GM18951 (cell line): ENCODE measurements at regions not wholly inside any gene's neighbourhood (a gene's known extent, or its start where the extent isn't known, plus 50 kb on each side); places are given as distances from the start of the nearest gene placed in this dataset.

ENCODE experiments used
- POLR2A ChIP-seq: IDR thresholded peaks from 4 replicates; pipeline ENCODE4 v1.6.1; 2011; ENCODE audit warnings: mild to moderate bottlenecking; ENCODE audit not compliant: insufficient read length, insufficient read depth; ENCODE audit errors: extremely low read depth
- in situ Hi-C: fragments of 300-500 bp; cut with MboI; formaldehyde crosslinking; loops from one replicate; pipeline ENCODE4 v1.12.0; 2022; ENCODE audit warnings: low sequenced_read_pairs, mixed read lengths, inconsistent platforms; ENCODE audit not compliant: unreplicated experiment

DNA sequence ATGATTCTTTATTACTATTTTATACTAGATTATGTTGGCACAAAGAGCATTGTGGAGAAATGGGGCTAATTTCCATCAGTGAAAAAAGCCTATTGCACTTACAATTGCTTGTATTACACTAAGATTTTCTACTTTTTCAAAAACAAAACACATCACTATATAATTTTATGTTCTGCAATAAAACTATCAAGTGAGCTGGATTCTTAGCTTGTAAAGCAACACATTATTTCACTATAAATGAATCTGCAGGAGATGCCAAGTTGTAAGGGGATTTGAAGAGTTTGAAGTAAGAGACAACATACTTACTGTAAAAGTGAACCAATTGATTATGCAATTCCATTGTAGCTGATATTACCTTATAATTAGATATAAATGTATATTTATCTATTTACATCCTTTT, 333.3 kb upstream of the SEMA3D start:
- TF ChIP-seq POLR2A = no peak
- in situ Hi-C loops = no loop called here

DNA sequence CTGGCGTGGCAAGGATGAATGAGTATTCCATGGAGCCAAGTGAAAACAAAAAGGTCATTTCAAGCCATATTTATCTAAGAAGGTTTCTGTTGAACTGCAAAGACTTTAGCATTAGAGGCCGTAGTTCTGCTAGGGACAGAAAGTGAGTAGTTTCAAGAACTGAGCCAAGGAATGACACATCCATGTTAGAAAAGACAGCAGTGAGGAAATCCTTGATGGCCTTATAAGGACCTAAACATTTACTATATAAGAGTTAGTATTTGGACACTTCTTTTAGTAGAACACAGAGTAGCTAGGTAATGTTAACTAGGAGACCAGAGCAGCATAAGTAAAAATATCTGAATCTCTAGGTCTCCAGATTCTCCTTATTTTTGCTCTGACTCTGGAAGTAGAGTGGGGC, 329.8 kb upstream of the SEMA3D start:
- TF ChIP-seq POLR2A = no peak
- in situ Hi-C loops = no loop called here

GRCh38 chr7:85512790-85513189, 325.9 kb upstream of the SEMA3D start:
- no peak for TF ChIP-seq POLR2A
- in situ Hi-C loops = no loop called here

- TF ChIP-seq POLR2A = no peak
- in situ Hi-C loops = no loop called here
Measured at GRCh38 chr7:85510287-85510686, 323.4 kb upstream of the SEMA3D start.

DNA sequence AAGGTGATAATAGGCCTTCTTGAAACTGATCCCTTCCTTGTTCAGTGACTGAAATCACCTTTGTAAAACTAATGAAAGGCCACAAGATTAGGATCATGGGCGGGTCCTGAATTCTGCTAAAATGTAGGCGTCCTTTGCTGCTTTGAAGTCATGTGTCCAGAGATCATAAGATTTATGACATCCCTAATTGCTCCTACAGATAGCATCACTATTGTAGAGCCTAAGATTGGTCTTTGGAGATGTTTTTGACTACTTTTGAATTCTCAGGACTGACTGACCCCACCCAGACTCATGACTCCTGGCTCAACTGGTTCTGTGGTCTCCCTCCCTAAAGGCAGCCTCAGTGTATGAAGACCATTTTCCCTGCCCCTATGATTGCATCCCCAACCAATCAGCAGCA, 322.6 kb upstream of the SEMA3D start:
- TF ChIP-seq POLR2A = no peak
- in situ Hi-C loops = no loop called here

GRCh38 chr7:85508642-85509410, 322.0 kb upstream of the SEMA3D start:
- TF ChIP-seq POLR2A = no peak
- in situ Hi-C loops = no loop called here

- no peak for TF ChIP-seq POLR2A
- in situ Hi-C loops = no loop called here
Measured at GRCh38 chr7:85498031-85498430, 311.2 kb upstream of the SEMA3D start.

DNA sequence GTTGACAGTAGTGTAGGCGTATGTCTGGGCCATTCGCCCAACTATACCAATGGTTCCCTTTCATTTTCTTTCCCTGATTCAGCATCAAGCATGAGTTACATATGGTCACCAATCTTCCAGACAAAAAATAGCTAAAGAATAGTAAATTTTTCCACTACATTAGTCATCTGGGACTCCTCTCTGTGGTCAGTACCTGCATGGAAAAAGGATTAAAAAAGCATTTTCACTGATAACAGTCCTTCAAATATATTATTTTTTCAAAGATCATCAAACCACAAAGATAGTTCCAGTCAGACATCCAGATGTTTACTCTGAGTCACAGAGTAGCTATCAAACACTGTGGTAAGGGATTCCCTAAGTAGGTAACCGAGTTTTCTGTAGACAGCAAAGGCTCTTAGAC, 302.6 kb upstream of the SEMA3D start:
- no peak for TF ChIP-seq POLR2A
- in situ Hi-C loops = no loop called here

- in situ Hi-C loops = no loop called here
- no peak for TF ChIP-seq POLR2A
Measured at GRCh38 chr7:85488406-85488805, 301.6 kb upstream of the SEMA3D start.

DNA sequence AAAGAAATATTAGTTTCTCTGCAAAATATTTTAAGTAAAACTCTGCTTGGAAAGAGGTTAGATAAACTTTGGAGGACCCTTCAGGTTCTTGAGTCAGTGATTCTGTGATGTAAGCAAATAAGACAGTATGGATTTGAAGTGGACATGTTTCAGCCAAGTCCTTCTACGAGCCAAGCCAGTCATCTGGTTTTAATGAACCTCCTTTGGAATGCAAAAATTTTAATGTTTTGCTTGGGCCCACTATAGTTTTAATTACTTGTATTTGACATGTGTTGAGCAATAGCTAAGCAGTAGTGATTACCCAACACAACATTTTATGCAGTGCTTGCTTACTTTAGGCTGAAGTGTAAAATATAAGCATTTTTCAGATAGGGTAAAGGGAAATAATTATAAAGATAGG, 296.3 kb upstream of the SEMA3D start:
- in situ Hi-C loops = no loop called here
- TF ChIP-seq POLR2A = no peak

DNA sequence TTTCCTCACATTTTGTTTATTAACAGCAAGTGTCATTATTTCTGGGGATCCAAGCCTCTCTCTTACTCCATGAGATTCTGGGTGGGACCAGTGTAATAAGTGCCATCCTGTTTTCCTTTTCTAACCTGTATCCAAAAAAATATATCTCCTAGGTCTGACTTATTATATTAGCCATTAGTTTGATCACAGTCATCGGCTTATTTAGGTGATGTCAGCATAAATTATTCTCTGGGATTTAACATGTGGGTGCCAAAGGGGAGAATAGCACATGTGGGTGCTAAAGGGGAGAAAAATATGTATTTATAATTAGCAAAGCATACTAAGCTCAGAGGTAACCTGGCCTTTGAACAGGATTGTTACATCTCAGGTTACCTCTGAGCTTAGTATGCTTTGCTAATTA, 293.8 kb upstream of the SEMA3D start:
- TF ChIP-seq POLR2A = no peak

DNA sequence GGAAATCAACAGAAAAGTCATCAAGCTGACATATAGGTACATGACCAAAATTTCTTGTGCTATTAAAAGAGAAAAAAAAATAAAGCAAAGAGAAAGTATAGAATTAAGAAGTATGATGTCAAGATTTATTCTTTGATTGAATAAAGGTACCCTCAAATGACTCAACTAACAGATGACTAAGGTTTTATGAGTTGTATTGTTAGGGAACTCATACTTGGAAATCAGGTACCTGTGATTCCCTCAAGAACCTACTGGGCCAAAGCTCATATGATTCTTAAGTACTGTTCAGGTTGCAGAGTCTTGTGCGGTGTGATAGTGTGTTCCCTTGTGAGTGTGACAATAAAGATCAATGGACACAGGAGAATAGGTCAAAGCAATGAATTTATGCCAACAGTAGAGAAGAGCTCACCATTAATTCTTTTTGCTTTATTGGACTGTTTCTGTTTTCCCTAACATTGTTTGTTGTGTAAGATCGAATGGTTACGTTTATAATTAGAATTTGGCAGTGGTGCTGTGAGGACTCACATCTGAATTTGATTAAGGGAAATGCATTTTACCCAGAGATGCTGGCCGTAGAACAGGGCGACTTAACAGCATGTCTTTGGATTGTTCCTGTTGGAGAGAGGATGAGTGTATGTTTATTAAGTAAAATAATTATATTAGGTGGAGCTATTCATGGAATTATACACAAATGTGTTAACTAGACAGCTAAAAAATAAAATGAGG, 293.2 kb upstream of the SEMA3D start:
- in situ Hi-C loops = no loop called here
- no peak for TF ChIP-seq POLR2A

More for the DNA sequence above, 293.8 kb upstream of the SEMA3D start:
- in situ Hi-C loops = no loop called here

- in situ Hi-C loops = no loop called here
- TF ChIP-seq POLR2A = no peak
Measured at GRCh38 chr7:85478530-85478929, 291.7 kb upstream of the SEMA3D start.

GRCh38 chr7:85475476-85475875, 288.6 kb upstream of the SEMA3D start:
- no peak for TF ChIP-seq POLR2A
- in situ Hi-C loops = no loop called here
